HG03439 (cell line): ENCODE measurements at regions not wholly inside any gene's neighbourhood (a gene's known extent, or its start where the extent isn't known, plus 50 kb on each side); places are given as distances from the start of the nearest gene placed in this dataset.
A peak's percentile ranks its signal among the peaks of the same experiment; 100 is the strongest.
"Not testable (repeated sequence)": the region's sequence is repeated elsewhere in the genome, so short reads cannot be mapped to it uniquely, and the experiment has no call there.

Source experiments
- ATAC-seq: cut with Tn5 transposase; IDR thresholded peaks from one replicate; pipeline ENCODE4 v1.9.1; 2021; ENCODE audit warnings: mild to moderate bottlenecking, moderate library complexity; ENCODE audit not compliant: unreplicated experiment

DNA sequence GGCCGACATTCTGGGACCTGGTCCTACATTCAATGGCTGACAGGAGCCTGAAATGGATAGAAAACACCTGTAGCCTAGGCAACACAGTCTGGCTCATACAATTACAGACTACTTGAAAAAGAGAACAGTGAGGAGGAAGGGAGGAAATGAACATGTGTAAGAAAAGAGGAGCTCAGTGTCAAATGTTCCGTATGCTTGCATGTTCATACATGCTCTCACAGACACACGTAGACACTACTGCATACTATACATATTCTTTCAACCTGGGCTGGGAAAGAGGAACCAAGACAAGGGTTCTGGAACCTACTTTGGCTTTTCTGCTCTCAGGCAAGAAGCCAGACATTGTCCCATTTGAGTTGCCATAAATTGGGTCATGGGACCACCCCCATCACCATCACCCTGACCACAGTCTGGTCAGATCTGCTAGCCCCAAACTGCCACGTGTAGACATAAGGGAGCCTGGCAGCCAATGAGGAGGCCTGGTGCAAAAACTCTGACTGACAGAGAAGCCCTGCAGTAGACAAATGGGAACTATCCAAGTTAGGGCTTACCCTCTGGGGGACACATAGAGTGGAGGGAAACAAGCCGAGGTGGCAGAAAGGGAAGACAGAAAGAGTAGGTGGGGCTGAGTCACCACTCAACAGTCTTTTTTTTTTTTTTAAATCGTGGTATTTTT, 310.0 kb downstream of the SHQ1 start:
- no peak for ATAC-seq

DNA sequence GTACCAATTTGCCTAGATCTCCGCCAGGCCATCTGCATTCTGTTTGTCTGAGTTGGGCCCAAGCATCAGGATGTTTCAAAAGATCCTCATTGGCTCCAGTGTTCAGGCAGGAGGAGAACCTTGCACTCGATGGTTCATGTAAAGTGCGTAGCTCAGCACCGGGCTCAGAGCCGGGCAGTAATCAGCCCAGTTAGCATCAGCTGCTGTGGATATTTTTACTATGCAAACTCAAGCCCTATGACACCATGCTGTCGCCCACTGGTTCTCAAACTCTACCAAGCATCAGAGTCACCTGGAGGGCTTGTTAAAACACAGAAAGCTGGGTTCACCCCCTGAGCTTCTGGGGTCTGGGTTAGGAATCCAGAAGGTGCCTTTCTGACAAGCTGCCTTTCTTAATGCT, 310.8 kb downstream of the SHQ1 start:
- ATAC-seq: no peak

DNA sequence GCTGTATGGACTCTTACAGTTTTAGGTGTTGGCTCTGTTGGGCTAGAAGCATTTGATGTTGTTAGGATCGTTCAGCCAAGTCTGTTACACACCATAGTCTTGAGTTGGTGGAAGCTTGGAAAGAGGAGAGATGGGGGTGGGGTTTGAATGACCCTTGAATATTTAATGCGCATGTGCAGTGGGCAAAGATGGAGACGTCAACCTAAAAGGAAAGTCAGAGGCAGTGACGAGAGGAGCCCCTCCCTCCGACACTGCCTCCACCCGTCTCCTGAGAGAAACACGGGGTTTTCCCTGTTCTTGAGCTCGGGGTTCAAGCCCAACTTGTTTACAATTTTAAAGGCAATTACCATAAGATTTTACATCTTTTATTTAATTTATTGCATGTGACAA, 311.4 kb downstream of the SHQ1 start:
- no peak for ATAC-seq

DNA sequence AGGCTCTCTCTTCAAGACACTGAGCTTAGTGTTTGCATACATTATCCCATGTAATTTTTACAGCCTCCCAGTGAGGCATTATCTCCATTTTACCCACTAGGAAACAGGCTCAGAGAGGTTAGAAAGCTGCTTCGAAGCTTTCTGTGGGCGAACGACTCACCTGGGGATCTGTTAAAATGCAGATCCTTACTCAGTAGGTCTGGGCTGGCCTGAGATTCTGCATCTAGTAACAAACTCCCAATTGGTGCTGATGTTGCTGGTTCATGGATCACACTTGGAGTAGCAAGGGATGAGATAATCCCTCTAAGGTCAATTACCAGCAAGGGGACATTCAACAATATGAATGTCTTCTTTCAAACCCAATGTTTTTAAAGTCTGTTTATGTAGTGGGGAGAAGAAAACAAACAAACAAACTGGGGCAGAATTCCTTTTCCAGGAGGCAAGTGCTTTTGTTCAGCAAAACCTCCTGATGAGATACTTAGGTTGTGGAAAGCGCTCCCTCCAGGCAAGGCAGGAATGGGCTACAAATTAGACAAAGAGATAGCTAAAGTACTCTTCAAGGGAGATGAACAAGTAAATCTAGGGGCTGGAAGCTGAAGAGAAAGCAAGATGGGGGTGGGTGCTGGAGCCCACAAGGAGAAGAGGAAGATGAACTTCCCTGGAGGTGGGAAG, 311.9 kb downstream of the SHQ1 start:
- ATAC-seq: no peak

DNA sequence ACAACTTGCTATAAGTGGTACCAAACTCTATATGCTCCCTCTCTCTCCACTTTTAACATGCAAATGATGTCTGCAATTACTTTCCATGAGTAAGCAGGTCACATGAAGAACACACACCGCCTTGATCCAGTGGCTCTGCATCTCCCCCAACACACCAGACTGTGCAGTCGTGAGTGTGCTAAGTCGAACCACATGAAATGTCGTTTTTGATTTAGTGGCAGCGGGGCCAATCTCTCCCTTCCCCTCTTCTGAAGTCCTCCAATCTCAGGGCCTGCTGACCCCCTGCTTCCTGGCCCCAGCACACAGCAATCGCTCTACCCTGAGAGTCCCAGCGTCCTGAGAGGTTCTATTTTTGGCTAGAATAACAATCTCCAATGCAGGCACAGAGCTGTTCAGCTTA, 312.5 kb downstream of the SHQ1 start:
- no peak for ATAC-seq

DNA sequence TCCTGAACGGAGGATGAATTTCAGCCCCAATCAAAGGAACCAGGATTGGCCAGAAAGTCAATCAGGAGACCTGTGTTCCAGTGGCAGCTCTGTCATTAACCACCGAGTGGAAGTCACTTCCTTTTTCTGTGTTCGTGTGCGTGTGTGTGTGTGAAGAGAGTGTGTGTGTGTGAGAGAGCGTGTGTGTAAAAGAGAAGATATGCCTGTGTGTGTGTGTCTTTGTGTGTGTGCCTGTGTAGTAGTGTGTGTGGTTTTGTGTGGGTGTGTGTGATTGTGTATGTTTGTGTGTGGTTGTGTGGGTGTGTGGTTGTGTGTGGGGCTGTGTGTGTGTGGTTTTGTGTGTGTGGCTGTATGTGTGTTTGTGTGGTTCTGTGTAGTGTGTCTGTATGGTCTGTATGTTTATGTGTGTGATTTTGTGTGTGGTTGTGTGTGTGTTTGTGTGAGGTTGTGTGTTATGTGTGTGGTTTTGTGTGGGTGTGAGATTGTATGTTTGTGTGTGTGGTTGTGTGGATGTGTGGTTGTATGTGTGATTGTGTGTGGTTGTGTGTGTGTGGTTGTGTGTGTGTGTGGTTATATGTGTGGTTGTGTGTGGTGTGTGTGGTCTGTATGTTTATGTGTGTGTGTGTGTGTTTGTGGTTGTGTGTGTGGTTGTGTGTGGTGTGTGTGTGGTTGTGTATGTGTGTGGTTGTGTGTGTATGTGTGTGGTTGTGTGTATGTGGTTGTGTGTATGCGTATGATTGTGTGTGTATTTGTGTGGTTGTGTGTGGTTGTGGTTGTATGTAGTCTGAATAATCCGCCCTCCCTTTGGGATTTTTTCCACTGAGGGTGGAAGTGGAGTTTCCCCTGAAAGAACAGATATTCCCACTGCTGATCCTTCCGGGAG, 314.4 kb downstream of the SHQ1 start:
- no peak for ATAC-seq

DNA sequence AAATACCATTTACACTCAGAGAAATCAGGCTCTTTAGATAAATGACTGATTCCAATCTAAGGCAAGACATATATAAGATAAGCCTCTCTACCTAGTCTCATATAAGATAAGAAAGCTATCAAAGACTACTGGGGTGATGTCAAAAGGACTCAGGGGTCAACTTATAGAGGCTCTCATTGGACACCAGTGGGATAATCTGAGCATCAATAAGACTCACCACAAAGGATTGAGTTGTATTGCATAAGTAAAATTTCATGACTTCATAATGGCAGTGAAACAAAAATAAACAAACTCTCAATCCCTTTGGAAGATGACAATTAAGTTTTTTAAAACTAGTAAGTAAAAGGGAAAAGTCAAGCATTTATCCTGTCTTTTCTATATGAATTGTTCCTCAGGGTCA, 317.8 kb downstream of the SHQ1 start:
- ATAC-seq: no peak

DNA sequence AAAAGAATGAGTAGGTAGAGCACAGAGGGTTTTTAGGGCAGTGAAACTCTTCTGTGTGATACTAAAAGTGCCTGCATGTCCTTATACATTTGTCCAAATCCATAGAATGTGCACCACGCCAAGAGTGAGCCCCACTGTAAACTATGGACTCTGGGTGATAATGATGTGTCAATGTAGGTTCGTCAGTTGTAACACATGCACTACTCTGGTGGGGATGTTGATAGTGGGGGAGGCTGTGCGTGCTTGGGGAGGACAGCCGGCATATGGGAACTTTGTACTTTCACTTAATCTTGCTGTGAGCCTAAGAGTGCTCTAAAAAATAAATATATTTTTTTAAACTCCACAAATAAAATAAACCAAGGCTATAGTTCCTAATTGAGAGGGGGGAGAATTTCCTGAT, 319.2 kb downstream of the SHQ1 start:
- no peak for ATAC-seq

DNA sequence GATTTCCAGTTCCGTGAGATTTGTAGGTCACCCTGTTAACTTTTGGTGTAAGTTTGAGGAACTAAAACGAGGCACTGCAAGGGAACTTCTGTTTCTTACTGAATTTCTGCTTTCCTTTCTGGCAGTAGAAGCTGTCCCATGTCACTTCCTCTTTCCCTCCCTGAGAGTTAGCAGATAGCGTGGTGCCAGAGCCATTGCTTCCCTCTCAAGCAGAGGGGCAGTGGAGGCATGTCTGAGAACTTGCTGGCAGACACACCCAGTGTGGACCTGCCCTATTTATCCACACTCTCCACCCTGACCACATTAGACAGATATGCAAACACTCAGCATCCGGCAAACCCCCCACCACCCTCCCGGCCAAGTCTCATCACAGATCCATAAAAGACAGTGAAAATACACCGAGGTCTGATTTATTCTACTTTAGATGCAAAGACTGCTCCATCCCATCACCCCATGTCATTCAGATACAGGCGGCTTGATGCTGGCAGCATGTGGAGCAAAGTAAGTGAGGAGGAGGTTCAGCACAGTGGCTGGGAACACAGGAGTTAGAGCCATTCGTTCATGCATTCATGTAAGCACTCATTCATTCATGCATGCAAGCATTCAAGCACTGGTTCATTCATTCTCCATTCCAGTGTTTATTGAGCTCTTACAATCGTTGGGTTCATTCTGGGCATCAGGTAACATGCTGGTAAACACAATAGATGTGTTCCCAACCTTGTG, 324.7 kb downstream of the SHQ1 start:
- peak; percentile 74 for ATAC-seq

DNA sequence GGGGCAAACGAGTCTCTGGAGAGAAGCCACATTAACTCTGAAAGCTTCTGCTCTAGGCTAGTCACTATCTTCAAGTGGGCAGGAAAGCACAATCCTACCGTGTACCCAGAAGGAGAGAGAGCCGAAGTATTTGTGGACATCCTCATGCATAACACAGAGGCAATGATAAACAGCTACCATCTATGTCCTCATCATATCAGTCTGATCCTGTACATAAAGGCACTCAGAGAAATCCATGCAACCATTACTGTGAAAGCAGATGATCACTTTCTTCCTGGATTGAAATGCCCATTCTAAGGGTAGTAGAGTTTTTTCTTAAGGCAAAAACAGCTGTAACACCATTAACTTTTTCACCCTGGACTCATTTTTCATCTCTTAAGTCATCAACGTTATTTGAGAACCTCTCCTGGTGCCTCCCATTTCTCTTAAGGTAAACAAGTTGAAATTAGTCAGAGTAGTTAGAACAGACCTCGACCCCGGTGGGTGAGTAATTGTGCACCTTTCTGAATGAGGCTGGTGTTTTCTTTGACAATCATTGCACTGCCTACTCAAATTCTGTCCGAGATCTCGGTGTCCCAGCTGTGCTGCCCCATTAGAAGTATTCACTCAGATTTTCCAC, 327.4 kb downstream of the SHQ1 start:
- ATAC-seq: peak; percentile 60

DNA sequence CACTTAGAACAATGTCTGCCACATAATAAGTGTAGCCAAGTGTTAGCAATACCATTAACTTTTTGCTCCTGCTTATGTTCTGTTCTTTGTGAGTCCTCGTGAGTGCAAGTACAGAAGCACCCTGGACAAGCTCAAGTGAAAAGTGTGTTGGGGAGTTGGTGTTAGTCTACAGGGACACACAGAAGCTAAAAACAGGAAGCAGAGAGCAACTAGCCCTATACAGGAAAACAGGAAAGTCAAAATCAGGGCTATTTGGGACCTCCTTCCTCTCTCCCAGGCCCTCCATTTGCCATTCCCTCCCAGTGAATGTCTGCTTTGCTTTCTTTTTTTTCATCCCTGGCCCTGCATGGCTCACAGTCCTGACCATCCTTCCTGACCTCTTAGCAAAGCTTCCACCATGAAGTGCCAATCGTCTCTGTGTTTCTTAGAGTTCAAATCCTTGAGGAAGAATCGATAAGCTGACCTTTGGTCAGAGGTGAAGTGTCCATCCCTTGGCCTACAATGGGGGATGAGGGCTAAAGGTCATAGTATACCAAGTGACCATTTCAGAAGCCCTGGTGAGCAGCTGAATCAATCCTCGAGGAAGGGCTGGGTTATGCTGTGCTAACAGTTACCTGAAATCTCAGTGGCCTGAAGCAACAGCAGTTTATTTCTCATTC, 328.2 kb downstream of the SHQ1 start:
- no peak for ATAC-seq

DNA sequence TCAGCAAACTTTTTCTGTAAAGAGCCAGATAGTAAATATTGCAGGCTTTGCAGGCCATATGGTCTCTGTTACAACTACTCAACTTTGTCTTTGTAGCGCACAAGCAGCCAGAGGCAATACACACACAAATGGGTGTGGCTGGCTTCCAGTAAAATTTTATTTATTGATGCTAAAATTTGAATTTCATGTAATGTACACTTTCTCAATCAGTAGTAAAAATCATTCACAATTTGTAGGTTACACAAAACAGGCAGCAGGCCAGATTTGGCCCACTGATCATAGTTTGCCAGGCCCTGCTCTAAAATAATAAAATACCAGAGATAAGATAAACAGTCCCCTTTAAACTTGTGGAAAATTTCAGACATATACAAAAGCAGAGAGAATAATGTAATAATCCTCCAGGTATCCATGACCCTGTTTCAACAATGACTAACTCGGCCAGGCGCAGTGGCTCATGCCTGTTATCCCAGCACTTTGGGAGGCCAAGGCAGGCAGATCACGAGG, 330.3 kb downstream of the SHQ1 start:
- no peak for ATAC-seq

DNA sequence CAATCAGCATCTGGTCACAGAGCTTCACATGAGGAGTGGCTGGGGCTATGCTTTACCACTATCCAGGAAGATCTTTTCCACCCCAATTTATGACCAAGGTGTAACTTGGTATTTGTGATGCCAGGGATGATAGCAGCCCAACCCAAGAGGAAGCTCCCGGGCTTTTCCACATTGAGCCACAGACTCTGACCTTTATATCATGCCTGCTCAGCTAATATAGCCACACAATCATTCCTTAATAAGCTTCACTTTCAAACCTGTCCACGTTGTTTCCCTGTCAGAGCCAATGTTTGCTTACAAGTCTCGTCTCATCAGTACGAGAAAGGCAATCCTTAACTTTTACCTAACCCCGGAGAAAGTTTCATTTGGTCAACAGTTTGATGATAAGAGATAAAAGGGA, 330.9 kb downstream of the SHQ1 start:
- ATAC-seq: no peak

DNA sequence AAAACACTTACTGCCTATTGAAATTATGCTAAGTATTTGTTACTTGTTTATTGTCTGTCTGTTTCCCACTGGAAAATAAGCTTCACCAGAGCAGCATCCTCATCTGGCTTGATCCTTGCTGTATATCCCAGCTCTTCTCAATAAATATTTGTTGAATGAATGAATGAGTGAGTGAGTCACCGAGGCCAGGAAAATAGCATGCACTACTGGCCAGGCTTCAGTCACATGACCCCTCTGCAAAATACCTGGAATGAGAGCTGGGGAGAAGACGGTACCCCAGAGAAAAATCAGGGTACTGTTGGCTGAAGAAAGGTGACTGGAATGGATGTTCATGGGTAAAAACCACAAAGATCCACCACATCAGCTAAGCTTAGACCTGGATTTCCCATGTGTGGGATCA, 331.9 kb downstream of the SHQ1 start:
- ATAC-seq: no peak

DNA sequence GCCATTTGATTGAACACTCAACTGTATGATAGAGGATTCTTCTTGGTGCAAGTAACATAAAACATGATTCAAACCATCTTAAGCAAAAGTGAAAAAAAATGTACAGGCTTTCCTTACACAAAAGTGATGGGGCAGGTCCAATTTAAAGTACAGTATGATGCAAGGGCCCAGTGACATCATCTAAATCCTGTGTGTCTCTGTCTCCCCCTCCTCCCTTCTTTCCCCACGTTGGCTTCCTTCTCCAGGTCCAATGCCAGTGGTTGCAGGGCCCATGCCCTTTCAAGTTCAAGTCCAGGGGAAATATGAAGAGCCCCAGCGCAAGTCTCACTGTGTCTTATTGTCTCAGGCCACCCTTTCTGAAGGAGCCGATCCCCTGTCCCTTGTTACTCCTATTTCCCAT, 332.3 kb downstream of the SHQ1 start:
- no peak for ATAC-seq

DNA sequence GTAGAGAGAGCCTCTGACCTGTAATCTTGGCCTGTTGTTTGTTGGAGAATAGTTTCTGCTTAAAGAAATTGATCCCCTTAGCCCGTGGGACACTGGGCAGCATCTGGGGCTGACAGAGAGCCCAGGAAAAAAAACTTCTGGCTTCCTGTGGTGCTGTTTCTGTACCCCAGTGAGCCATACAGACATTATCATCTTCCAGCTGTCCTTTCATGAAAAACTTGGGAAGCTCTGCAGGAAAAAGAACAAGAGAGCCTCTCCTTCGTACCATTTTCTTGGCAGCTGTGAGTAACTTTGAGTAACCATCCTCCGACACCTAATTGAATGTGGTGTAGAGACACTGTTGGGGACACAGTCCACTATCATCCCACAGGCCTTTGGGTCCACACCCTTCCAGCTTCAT, 333.0 kb downstream of the SHQ1 start:
- ATAC-seq: no peak

DNA sequence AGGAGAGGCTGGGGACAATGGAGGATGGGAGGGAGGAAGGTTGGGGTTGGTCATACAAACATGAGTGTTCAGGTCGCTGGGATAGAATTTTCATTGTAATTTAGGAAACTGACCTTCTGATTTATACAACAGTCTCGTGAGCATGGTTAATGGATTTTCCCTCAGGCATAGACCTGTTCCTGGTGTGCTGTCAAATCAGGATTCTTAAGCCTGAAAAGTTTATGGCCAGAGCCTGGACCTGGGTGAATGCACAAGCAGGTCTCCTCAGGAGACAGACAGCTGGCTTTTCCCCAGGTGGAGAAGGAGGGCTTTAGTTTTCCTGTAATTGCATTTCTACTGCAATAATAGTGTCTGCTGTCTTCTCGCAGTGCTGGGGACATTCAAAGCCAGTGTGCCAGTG, 338.0 kb downstream of the SHQ1 start:
- no peak for ATAC-seq

DNA sequence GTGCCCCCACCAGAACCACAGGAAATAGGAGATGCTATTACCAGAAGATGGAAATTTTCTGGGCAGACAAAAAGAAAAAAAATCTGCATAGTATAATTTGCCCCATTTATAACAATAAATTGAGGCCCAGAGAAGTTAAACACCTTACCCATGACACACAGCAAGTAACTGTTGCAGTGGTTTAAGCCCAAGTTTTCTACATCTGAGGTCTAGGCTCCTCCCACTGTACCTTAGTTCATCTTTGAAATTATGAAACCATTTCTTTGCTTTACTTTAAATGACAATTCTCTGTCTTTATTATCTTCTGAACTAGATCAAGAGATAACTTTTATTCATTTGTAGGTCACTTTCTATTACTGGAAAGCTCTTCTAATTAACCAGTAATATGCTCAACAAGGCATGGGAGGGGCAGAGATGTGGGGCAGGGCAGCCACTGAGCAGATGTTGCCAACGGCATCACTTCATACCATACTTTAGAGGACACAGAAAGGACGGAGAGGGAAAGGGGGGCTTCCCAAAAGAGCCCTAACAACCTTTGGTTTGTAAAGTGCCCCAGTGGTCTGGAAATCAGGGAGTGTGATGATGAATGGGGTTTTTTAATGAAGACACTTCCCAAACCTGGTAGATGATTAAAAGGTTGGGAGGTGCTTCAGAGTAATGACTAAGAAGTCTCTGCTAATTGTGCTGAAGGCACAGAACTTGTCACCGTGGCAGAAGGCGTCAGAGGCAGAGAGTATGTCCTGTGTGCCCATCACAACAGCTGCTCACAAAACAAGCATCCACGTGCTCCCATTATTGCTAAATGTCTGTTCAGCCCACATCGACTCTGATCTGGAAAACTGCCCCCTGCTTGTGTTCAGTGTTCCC, 342.5 kb downstream of the SHQ1 start:
- ATAC-seq: no peak

DNA sequence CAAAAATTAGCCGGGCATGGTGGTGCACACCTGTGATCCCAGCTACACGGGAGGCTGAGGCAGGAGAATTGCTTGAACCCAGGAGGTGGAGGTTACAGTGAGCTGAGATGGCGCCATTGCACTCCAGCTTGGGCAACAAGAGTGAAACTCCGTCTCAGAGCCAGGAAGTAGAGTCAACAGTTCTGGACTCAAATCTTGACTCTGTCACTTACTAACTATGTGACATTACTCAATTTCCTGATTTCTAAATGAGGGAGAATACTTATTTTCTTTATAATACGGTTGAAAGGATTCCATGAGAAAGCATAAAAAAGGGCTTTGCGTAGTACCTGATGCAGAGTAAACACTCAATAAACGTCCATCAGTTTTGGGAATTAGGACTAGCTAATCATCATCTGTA, 350.7 kb downstream of the SHQ1 start:
- not testable (repeated sequence) for ATAC-seq
